SIG-M5 treated with dmso at 0.1 percent for 504 hours (cell line): ENCODE measurements at regions not wholly inside any gene's neighbourhood (a gene's known extent, or its start where the extent isn't known, plus 50 kb on each side); places are given as distances from the start of the nearest gene placed in this dataset.

Experiments
- DNase-seq: peaks from one replicate; lab custom pipeline; 2025; ENCODE audit not compliant: unreplicated experiment; lab: John Stamatoyannopoulos, UW

DNA sequence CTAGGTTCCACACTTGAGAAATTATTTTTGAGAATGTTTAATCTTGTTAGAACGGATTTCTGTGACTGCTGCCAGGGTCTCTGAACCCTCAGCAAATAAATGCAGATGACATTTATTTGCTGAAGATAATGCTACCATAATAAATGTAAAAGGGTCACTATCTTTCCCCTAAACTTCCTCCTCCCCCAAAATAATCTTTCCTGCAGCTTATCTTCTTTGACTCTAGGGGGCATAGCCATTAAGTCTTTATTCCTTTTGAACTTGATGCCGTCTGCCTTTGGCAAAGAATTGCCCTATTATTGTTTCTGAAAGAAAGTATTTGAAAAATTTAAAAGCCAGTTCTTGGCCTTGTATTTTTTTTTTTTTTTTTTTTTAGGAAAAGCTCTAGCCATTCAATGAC lies 63.6 kb upstream of the ACSL3 start:
- peak; percentile 55 for DNase-seq

DNA sequence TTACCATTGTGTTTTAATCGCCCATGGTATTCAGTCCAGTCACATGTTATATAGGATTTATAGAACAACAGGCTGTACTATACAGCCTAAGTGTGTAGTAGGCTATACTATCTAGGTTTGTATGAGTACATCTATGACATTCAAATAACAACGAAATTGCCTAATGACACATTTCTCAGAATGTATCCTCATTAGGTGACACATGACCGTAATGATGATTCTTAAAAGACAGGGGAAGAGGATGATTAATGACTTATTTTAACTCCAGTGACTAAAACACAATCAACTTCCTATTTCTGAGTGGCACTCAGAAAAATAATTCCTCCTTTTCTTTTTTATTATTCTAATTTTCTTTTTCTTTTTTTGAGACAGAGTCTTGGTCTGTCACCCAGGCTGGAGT lies 63.0 kb upstream of the ACSL3 start:
- no peak for DNase-seq

DNA sequence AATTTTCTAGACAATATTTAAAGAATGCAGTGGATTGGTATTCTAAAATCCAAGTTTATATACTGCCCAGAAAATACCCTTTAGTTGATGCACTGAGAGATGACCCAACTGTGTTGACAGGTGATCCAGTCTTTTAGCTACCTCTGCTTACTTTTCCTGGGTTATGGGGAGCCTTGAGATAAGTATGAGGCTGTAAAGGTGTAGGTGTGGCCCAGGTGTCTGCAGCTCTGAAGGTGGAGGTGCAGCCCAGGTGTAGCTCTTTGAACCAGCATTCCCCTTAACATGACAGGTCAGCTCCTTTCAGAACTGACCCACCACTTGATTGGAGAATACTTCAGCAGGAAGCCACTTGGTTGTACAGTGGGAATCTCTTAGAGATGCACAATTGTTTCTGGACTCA lies 62.3 kb upstream of the ACSL3 start:
- no peak for DNase-seq

DNA sequence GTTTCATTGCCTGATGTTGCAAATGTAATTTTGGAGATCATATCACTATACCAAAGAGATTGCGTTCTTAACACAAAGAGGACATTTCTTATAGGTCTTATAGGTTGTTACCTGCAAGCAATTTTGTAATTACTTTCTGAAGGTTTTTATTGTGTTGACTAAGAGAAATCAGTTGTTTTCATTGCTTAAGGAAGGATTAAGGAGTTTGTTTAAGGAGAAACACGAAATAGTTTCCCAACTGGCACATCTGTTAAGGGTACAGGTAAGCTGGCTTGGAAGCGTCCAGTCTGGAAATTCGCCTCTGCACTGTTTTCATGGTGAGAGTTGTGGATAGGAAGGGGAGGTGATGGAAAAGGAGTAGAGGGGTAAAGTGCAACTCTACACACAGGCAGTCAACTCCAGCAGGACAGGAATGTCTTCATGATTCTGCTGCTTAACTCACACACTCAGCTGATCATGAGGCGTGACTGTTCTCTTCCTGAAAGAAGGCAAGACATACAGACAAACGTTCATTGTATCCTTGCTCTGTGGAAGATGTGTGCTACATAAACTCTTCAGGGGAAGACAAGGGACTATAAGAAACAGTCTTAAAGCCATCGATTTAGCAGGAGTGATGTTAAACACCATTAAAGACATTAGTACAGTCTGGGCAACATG lies 61.4 kb upstream of the ACSL3 start:
- no peak for DNase-seq

DNA sequence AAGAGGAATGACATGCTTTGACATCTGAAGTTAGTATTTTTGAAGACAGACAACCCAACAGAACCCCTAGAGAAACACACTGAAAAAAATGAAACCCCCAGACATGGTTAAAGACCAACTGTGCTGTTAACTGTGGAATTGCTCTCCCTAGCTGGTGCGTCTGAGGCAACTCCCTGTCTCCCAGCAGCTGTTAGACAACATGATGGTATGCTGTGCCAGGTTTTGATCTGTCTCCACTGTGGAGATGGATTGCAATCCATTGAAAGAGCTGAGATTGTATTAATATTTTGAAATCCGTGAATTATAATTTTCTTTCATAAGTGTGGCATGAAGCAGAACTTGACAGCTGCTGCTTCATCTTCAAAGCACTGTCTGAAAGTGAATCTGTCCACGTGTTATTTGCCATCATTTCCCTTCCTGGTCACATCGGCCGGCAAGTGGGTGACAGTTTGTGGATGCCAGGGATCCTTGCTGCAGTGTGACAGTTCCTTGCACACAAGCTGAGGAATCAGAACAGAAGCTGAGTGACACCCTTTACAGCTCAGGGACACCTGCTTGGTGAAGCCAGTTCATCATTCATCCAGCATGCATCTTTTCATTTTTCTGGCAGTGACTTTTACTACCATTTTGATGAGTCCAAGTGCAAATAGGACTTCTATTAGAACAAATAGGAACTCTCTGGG lies 58.2 kb upstream of the ACSL3 start:
- DNase-seq, result no peak

DNA sequence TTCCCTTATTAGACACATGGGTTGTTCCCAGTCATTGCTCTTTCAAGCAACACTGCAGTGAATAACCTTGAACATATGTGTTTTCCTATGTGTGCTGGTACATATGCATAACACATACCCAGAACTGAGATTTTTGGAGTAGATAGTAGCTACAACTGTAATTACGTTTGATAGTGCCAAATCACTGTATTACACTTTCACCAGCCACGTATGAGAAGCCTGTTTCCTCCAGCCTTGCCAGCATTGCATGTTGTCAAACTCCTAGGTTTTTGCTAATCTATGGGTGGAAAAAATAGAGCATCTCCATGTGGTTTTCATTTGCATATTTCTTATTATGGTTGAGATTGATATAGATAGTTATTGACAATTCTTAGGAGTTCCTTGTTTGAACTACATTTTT lies 56.5 kb upstream of the ACSL3 start:
- DNase-seq, result no peak

DNA sequence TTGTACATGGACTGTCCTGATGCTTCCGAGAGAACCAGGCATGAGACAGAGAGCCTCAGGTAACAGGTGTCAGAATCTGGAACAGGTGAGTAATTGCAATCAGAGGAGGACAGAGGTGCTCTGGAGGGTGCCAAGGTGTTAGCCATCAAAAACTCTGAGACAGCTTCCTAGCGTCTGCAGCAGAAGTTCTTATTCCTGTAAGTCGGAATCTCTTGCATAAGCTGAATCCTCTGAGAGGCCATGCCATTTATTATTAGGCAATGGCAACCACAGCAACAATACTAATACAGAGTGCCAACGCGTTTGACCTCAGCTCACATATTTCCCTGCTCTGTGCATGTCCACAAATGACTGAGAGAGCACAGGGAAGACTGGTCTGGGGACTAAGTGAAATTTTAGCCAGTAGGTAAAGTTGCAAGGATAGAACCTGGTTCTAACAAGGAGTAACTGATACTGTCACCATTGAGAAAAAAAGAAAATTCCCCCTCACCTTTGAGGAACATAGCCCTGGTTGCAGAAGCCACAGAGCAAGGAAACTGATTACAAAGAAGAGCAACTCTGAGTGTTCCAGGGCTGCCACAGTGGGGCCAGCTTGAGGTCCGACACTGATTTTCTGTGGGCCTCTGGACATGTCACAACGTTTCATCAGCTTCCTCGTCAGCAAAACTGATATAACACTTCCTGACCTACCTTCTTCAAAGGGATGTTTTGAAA lies 55.1 kb upstream of the ACSL3 start:
- no peak for DNase-seq

DNA sequence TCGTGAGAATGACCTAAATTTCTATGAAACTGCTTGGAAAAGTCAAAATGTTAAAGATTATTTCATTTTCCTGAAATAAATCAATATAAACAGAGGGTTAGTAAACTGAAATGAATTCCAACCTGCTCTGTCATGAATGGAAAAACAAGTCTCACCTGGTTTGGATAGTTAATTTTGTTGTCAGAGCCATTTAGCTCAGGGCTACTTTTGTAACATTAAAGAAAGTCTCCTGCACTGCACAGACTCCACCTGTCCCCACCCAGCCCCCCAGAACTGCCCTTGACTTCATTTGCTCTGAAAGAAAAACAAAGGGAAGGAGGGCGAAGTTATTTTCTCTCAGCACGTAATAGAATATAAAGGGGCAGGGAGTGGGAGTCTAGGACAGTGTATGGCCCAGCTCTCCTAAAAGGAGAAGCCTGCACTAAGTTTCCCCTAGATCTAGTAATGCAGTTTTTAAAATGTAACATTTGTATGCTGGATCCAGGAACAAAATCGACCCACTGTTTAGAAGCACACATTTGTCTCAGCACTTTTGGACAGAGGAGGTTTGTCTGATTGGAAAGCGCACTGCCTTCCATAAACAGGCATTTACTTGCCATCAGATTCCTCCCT lies 54.2 kb upstream of the ACSL3 start:
- DNase-seq, result no peak

DNA sequence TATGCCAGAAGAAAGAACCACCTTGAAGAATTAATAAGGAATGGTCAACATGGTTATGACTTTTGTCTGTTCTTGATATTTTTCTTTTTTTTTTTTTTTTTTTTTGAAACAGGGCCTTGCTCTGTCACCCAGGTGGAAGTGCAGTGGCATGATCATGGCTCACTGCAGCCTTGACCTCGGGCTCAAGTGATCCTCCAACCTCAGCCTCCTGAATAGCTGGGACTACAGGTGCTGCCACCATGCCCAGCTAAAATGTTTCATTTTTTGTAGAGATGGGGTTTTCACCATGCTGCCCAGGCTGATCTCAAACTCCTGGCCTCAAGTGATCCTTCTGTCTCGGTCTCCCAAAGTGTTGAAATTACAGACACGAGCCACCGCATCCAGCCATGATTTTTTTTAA lies 53.4 kb upstream of the ACSL3 start:
- no peak for DNase-seq

DNA sequence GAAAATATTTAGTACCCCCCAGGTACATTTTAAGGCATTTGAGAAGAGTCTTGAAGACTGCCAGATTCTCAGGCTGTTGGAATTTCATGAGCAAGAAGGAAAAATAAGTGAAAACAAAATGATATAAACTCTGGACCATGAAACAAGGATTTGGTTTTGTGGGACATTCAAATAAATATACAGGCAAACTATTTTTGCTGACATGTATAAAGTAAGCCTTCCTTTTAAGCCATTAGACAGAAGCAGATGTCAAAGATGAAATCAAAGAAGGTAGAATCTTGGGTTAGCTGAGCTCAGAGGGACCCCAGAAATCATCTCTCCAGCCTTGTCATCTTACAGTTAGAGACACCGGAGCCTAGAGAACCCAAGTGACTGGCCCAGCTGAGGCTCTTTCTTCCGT lies 51.3 kb upstream of the ACSL3 start:
- no peak for DNase-seq

DNA sequence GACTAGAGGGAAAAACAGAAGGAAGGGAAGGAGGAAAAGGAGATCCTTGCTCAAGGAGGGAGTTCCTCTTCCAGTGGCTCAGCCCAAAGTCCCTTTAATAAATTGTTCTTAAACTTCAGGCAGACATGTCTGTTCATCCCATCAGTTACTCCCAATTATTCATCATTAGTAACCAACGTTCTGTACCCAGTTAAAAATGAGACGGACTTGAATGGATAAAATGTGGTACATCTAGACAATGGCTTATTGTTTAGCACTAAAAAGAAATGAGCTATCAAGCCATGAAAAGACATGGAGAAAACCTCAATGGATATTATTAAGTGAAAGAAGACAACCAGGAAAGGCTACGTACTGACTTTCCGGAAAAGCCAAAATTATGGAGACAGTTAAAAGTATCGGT lies 50.8 kb upstream of the ACSL3 start:
- no peak for DNase-seq
